CD4-positive, alpha-beta memory T cell (primary cell): ENCODE measurements at regions not wholly inside any gene's neighbourhood (a gene's known extent, or its start where the extent isn't known, plus 50 kb on each side); places are given as distances from the start of the nearest gene placed in this dataset.

Experiments
- CTCF ChIA-PET: fragments of 350-600 bp; sonication (Branson Sonifier 250); formaldehyde crosslinking; loops from one replicate; lab custom pipeline; 2021; ENCODE audit warnings: inconsistent platforms; ENCODE audit not compliant: partially characterized antibody; lab: Charles Lee
- POLR2A ChIA-PET: fragments of 350-600 bp; sonication (Branson Sonifier 250); formaldehyde crosslinking; loops from one replicate; lab custom pipeline; 2021; ENCODE audit not compliant: partially characterized antibody; lab: Charles Lee
- DNase-seq, 5 donors: peaks; one replicate each; pipeline versions ENCODE4 v3.0.0 to v3.0.0-alpha.2; 2020 to 2022; ENCODE audit warnings: mixed read lengths in 1 of 5
- H3K27ac ChIP-seq: one replicate; pipeline ENCODE4 v1.7.0; 2013; ENCODE audit warnings: low read depth, low read length
- H3K27me3 ChIP-seq: 2 replicates; pipeline ENCODE4 v1.7.0; 2013; ENCODE audit warnings: mild to moderate bottlenecking, low read length, moderate library complexity; ENCODE audit not compliant: insufficient read depth
- H3K36me3 ChIP-seq: 2 replicates; pipeline ENCODE4 v1.7.0; 2013; ENCODE audit warnings: mild to moderate bottlenecking, low read length, moderate library complexity; ENCODE audit not compliant: insufficient read depth
- H3K4me1 ChIP-seq: 2 replicates; pipeline ENCODE4 v1.7.0; 2013; ENCODE audit warnings: mild to moderate bottlenecking, low read length, moderate library complexity; ENCODE audit not compliant: insufficient read depth
- H3K4me3 ChIP-seq, 2 donors: one replicate each; pipeline ENCODE4 v1.7.0; 2013; ENCODE audit warnings: low read length in 2 of 2, mild to moderate bottlenecking in 1 of 2
- H3K9me3 ChIP-seq, 2 donors: one replicate each; pipeline ENCODE4 v1.7.0; 2013; ENCODE audit warnings: low read length in 2 of 2, control low read depth in 1 of 2; ENCODE audit not compliant: control insufficient read depth in 1 of 2
- H3K27ac Mint-ChIP-seq, 7 donors: one replicate each; pipeline ENCODE4 v1.8.0; 2020 to 2021; ENCODE audit warnings: mixed read lengths in 7 of 7, mild to moderate bottlenecking in 6 of 7, inconsistent platforms in 3 of 7, moderate library complexity in 3 of 7
- H3K27me3 Mint-ChIP-seq, 2 donors: one replicate each; pipeline ENCODE4 v1.8.0; 2020 to 2021; ENCODE audit warnings: mixed read lengths in 2 of 2
- H3K36me3 Mint-ChIP-seq, 2 donors: one replicate each; pipeline ENCODE4 v1.8.0; 2020 to 2021; ENCODE audit warnings: mixed read lengths in 2 of 2, inconsistent platforms in 1 of 2, mild to moderate bottlenecking in 1 of 2
- H3K4me1 Mint-ChIP-seq, 4 donors: one replicate each; pipeline ENCODE4 v1.8.0; 2020 to 2021; ENCODE audit warnings: mixed read lengths in 4 of 4, mild to moderate bottlenecking in 1 of 4
- H3K4me3 Mint-ChIP-seq, 8 donors: one replicate each; pipeline ENCODE4 v1.8.0; 2020 to 2021; ENCODE audit warnings: mixed read lengths in 8 of 8, mild to moderate bottlenecking in 7 of 8, moderate library complexity in 6 of 8, inconsistent platforms in 3 of 8
- H3K9me3 Mint-ChIP-seq, 8 donors: one replicate each; pipeline ENCODE4 v1.8.0; 2020 to 2021; ENCODE audit warnings: mixed read lengths in 8 of 8, mild to moderate bottlenecking in 5 of 8, inconsistent platforms in 3 of 8, moderate library complexity in 1 of 8
- intact Hi-C: fragments of 100-400 bp; cut with micrococcal nuclease; formaldehyde crosslinking; loops from one replicate; pipeline ENCODE4 v1.15.1; 2023

DNA sequence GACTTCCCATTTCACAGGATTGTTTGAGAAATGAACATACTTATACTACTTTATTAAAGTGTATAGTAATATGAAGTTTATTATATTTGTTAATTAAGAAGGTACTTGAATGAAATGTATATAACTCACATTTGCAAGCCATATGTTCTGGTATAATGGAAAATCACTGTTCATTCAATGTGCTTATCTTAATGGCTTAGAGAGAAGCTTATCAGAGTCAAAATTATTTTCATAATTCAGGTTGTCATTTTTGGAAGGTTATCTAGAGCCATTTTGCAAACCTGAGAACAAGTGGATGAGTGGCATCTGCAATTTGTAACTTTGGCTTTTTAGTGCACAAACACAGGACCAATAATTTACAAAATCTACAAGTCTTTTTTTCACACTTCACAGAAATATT lies 621.0 kb downstream of the ARL4A start:
- CTCF ChIA-PET, result no interaction called here
- POLR2A ChIA-PET, result no interaction called here
- no peaks in the 10 kb centered on the region for H3K9me3 ChIP-seq
- H3K4me3 Mint-ChIP-seq, result no peak overlapping the region
- H3K4me1 Mint-ChIP-seq, result no peaks in the 10 kb centered on the region
- DNase-seq, result no peak
- no peaks in the 10 kb centered on the region for H3K27me3 Mint-ChIP-seq
- H3K9me3 Mint-ChIP-seq, result peaks cover 0 to 4% (median 1%) of the 10 kb centered on the region in 8 donors
- no peak overlapping the region for H3K27ac Mint-ChIP-seq
- H3K27ac ChIP-seq, result no peak overlapping the region
- no peaks in the 10 kb centered on the region for H3K36me3 Mint-ChIP-seq
- intact Hi-C loops, result no loop called here
- no peak overlapping the region for H3K4me3 ChIP-seq
- no peaks in the 10 kb centered on the region for H3K27me3 ChIP-seq
- no peaks in the 10 kb centered on the region for H3K36me3 ChIP-seq
- no peaks in the 10 kb centered on the region for H3K4me1 ChIP-seq

DNA sequence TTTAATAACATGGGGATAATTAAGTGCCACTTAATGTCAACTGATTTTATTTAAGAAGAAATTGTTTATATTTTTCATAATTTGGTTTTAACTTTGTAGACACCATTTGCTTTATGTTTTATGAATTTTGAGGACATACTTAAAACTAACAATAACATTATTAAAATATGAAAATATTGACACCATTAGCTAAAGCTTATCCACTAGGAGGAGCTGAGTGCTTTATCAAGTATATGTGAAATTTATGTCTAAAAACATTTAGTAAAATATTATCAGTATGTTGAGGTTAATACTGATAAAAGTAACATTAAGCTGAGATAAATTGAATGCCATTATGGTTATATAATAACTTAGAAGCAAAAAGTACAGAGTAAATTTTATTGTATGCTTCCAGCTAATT lies 622.1 kb downstream of the ARL4A start:
- H3K9me3 ChIP-seq, result no peaks in the 10 kb centered on the region
- no peaks in the 10 kb centered on the region for H3K36me3 ChIP-seq
- peaks cover 0 to 4% (median 1%) of the 10 kb centered on the region in 8 donors for H3K9me3 Mint-ChIP-seq
- no peak overlapping the region for H3K4me3 Mint-ChIP-seq
- no peaks in the 10 kb centered on the region for H3K36me3 Mint-ChIP-seq
- no peak overlapping the region for H3K27ac ChIP-seq
- no peaks in the 10 kb centered on the region for H3K27me3 ChIP-seq
- intact Hi-C loops, result no loop called here
- ChIA-PET CTCF (no interaction called here), POLR2A (no interaction called here)
- H3K4me1 Mint-ChIP-seq, result no peaks in the 10 kb centered on the region
- H3K4me1 ChIP-seq, result no peaks in the 10 kb centered on the region
- DNase-seq, result no peak
- H3K4me3 ChIP-seq, result no peak overlapping the region
- H3K27me3 Mint-ChIP-seq, result no peaks in the 10 kb centered on the region
- no peak overlapping the region for H3K27ac Mint-ChIP-seq

DNA sequence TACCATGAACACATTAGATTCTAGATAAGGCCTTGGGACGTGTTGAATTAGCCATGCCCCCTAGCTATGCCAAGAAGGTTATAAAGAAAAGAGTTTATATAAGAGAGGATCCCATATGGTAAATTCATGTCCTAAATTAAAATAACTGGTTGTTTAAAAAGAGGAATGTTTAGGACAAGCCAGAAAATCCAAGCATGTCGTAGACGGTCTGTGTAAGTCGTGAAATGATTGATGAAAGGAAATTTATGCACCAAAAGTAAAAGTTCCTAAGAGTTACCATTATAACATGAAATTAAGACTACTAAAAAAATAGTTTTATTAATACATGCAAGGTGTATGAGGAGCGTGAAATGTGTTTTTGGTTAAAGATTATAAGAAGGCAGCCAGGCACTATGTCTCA lies 624.9 kb downstream of the ARL4A start:
- DNase-seq, result no peak
- ChIA-PET CTCF (no interaction called here), POLR2A (no interaction called here)
- no peak overlapping the region for H3K27ac Mint-ChIP-seq
- no peaks in the 10 kb centered on the region for H3K36me3 Mint-ChIP-seq
- peaks cover 0 to 4% (median 0%) of the 10 kb centered on the region in 8 donors for H3K9me3 Mint-ChIP-seq
- no peak overlapping the region for H3K27ac ChIP-seq
- intact Hi-C loops, result no loop called here
- H3K9me3 ChIP-seq, result no peaks in the 10 kb centered on the region
- H3K4me3 Mint-ChIP-seq, result no peak overlapping the region
- no peaks in the 10 kb centered on the region for H3K4me1 ChIP-seq
- no peaks in the 10 kb centered on the region for H3K27me3 Mint-ChIP-seq
- H3K4me1 Mint-ChIP-seq, result no peaks in the 10 kb centered on the region
- no peaks in the 10 kb centered on the region for H3K36me3 ChIP-seq
- no peaks in the 10 kb centered on the region for H3K27me3 ChIP-seq
- no peak overlapping the region for H3K4me3 ChIP-seq

DNA sequence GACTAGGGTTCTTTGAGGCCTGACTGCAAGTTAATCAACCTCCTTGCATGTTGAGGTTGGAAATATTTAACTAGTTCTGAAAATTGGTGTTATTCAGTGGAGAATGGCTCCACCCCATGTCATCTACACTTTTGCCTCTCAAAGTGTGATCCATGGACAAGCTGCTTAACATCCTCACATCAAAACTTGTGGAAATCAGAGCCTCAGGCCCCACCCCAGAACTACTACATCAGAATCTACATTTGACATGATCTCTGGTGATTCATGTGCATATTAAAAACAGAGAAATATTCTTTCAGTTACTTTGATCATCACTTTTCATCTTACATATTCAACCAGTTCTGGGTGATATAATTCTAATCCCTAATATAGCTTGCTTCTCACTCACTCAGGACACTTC lies 632.9 kb downstream of the ARL4A start:
- CTCF ChIA-PET, result no interaction called here
- Mint-ChIP-seq H3K27ac (no peak overlapping the region), H3K9me3 (no peaks in the 10 kb centered on the region), H3K36me3 (no peaks in the 10 kb centered on the region), H3K27me3 (peaks cover 0 to 2% of the 10 kb centered on the region in 2 donors), H3K4me3 (no peak overlapping the region), H3K4me1 (no peaks in the 10 kb centered on the region)
- POLR2A ChIA-PET, result no interaction called here
- no peak for DNase-seq
- Histone ChIP-seq H3K36me3 (no peaks in the 10 kb centered on the region), H3K4me3 (no peak overlapping the region), H3K27me3 (no peaks in the 10 kb centered on the region), H3K4me1 (no peaks in the 10 kb centered on the region), H3K9me3 (no peaks in the 10 kb centered on the region), H3K27ac (no peak overlapping the region)
- intact Hi-C loops, result no loop called here

DNA sequence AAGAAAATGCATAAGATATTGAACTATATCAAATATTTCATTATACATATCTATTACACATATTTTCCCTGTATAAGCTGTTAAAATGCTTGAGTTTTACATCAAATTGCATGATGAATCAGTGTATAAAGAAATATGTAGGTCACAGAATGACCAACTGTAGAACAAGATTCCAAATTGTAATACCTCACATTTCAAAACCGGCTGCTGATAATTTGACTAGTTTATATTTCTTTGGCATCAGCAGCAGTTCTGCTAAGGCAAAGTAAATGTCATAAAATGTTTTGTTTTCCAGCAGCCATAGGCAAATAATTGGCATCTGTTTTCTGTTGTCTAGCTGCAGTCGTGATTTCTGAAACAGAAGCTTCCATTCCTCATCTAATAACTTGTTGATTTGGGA lies 633.9 kb downstream of the ARL4A start:
- DNase-seq, result no peak
- CTCF ChIA-PET, result no interaction called here

DNA sequence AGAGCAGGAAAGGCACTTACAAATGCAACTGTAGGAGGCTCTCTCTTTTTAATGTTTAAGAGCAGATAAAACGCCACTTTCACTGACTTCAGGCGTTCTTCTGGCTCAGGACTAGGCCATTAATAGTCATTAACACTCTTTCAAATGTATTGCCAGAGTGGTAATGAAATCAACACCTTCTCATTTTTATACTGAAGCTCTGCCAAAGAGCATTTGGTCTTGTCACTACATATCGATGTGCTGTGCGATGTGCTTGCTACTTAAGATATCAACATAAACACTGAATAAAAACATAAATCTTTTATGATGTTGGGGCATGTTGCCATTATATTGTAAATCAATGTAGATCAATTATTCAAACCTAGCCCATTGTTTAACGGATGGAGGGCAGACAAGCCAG lies 634.7 kb downstream of the ARL4A start:
- no peaks in the 10 kb centered on the region for H3K27me3 ChIP-seq
- H3K4me3 ChIP-seq, result no peak overlapping the region
- Mint-ChIP-seq H3K27me3 (peaks cover 0 to 2% of the 10 kb centered on the region in 2 donors), H3K27ac (no peak overlapping the region), H3K4me3 (no peak overlapping the region), H3K4me1 (no peaks in the 10 kb centered on the region), H3K36me3 (no peaks in the 10 kb centered on the region), H3K9me3 (no peaks in the 10 kb centered on the region)
- no peaks in the 10 kb centered on the region for H3K4me1 ChIP-seq
- no peaks in the 10 kb centered on the region for H3K36me3 ChIP-seq
- POLR2A ChIA-PET, result no interaction called here
- CTCF ChIA-PET, result no interaction called here
- H3K27ac ChIP-seq, result no peak overlapping the region
- no peak for DNase-seq
- intact Hi-C loops, result no loop called here
- H3K9me3 ChIP-seq, result no peaks in the 10 kb centered on the region

More for the DNA sequence above, 633.9 kb downstream of the ARL4A start:
- no peaks in the 10 kb centered on the region for H3K9me3 ChIP-seq
- H3K27ac ChIP-seq, result no peak overlapping the region
- no peaks in the 10 kb centered on the region for H3K4me1 Mint-ChIP-seq
- H3K36me3 Mint-ChIP-seq, result no peaks in the 10 kb centered on the region
- no peaks in the 10 kb centered on the region for H3K36me3 ChIP-seq
- POLR2A ChIA-PET, result no interaction called here
- H3K9me3 Mint-ChIP-seq, result no peaks in the 10 kb centered on the region
- H3K27ac Mint-ChIP-seq, result no peak overlapping the region
- no peaks in the 10 kb centered on the region for H3K4me1 ChIP-seq
- H3K4me3 Mint-ChIP-seq, result no peak overlapping the region
- H3K4me3 ChIP-seq, result no peak overlapping the region
- H3K27me3 Mint-ChIP-seq, result peaks cover 0 to 2% of the 10 kb centered on the region in 2 donors
- intact Hi-C loops, result no loop called here
- no peaks in the 10 kb centered on the region for H3K27me3 ChIP-seq

DNA sequence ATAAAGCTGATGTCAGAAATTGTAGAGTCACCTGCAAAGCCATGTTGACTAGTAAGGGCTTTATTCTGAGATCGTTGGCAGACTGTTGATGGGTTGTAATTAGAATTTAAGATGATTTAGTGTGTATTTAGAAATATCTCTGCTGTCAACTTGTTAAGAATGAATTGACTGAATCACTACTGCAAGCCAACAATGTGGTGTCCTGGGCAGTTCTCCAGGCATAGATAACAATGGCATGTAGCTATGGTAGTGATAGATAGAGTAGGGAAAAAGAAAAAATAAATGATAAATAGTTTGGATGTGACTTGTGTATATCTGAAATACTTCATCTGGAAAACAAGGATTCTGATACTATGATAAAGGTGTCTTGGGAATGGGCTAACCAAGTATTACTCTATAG lies 640.2 kb downstream of the ARL4A start:
- H3K4me3 ChIP-seq, result no peak overlapping the region
- POLR2A ChIA-PET, result no interaction called here
- H3K27ac ChIP-seq, result no peak overlapping the region
- CTCF ChIA-PET, result no interaction called here
- intact Hi-C loops, result no loop called here
- no peaks in the 10 kb centered on the region for H3K9me3 ChIP-seq
- Mint-ChIP-seq H3K4me1 (no peaks in the 10 kb centered on the region), H3K9me3 (peaks cover 0 to 2% (median 0%) of the 10 kb centered on the region in 8 donors), H3K27ac (no peak overlapping the region), H3K27me3 (no peaks in the 10 kb centered on the region), H3K4me3 (no peak overlapping the region), H3K36me3 (no peaks in the 10 kb centered on the region)
- no peak for DNase-seq
- no peaks in the 10 kb centered on the region for H3K4me1 ChIP-seq
- no peaks in the 10 kb centered on the region for H3K36me3 ChIP-seq
- no peaks in the 10 kb centered on the region for H3K27me3 ChIP-seq

DNA sequence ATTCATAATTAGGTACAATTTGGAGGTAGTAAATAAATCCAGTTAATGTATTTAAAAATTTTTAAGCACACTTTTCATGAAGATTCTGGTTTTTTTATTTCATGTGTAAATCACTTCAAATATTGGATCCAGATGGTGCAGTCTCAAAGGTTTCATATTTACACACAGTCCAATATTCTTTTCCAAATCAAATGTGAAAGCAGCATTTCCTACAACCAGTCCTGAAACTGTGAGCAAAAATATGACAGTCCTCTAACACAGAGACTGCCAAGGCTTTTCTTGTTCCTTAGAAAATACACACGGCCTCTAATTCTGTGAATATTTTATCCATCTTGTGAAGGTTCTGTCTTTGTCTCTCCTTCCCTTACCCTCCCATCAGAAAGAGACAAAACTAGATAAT lies 645.9 kb downstream of the ARL4A start:
- H3K4me1 Mint-ChIP-seq, result no peaks in the 10 kb centered on the region
- Histone ChIP-seq H3K9me3 (no peaks in the 10 kb centered on the region), H3K36me3 (no peaks in the 10 kb centered on the region), H3K27ac (no peak overlapping the region), H3K4me3 (no peak overlapping the region), H3K4me1 (no peaks in the 10 kb centered on the region), H3K27me3 (no peaks in the 10 kb centered on the region)
- POLR2A ChIA-PET, result no interaction called here
- H3K27me3 Mint-ChIP-seq, result no peaks in the 10 kb centered on the region
- DNase-seq, result no peak
- no peaks in the 10 kb centered on the region for H3K36me3 Mint-ChIP-seq
- intact Hi-C loops, result no loop called here
- peaks cover 0 to 2% (median 0%) of the 10 kb centered on the region in 8 donors for H3K9me3 Mint-ChIP-seq
- H3K27ac Mint-ChIP-seq, result no peak overlapping the region
- no peak overlapping the region for H3K4me3 Mint-ChIP-seq
- CTCF ChIA-PET, result no interaction called here
